ENCODE measurements at regions not wholly inside any gene's neighbourhood (a gene's known extent, or its start where the extent isn't known, plus 50 kb on each side); places are given as distances from the start of the nearest gene placed in this dataset.

DNA sequence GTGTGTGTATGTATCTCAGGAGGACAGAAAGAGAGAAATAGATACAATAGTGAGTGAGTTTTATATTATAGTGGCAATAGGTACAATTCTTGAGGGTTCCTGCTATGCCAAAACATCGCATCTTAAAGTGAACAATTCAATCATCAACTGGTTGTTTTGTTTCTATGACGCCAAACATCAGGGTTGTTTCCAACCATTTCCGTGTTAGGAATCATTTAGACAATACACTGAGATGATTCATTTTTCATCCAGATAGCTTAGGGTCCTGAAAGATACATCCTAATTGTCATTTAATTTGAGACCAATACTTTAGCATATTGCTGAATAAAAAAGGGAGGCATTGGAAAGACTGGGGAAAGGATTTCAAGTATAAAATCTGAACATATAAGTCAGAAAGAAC is 472.2 kb downstream of the MCTP2 start:
- TF ChIP-seq ATF4 (CRISPR knock-in tag; IDR thresholded peaks at IDR 0.05) (no peak), SPEN (CRISPR knock-in tag; IDR thresholded peaks at IDR 0.05; ENCODE audit: low read depth) (no peak), ERF (CRISPR knock-in tag; IDR thresholded peaks at IDR 0.05) (no peak), ATF7 (IDR thresholded peaks at IDR 0.05) (no peak), ATF7 (CRISPR knock-in tag; IDR thresholded peaks at IDR 0.05) (no peak)
- TF ChIP-seq, protein P1, sequence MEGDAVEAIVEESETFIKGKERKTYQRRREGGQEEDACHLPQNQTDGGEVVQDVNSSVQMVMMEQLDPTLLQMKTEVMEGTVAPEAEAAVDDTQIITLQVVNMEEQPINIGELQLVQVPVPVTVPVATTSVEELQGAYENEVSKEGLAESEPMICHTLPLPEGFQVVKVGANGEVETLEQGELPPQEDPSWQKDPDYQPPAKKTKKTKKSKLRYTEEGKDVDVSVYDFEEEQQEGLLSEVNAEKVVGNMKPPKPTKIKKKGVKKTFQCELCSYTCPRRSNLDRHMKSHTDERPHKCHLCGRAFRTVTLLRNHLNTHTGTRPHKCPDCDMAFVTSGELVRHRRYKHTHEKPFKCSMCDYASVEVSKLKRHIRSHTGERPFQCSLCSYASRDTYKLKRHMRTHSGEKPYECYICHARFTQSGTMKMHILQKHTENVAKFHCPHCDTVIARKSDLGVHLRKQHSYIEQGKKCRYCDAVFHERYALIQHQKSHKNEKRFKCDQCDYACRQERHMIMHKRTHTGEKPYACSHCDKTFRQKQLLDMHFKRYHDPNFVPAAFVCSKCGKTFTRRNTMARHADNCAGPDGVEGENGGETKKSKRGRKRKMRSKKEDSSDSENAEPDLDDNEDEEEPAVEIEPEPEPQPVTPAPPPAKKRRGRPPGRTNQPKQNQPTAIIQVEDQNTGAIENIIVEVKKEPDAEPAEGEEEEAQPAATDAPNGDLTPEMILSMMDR (CRISPR knock-in tag; IDR thresholded peaks at IDR 0.05), result no peak
